K562 (cell line): ENCODE measurements at regions not wholly inside any gene's neighbourhood (a gene's known extent, or its start where the extent isn't known, plus 50 kb on each side); places are given as distances from the start of the nearest gene placed in this dataset.

Experiments used
- ATAC-seq: fragments of 200-7000 bp; cut with Tn5 transposase; 3 replicates; pipeline ENCODE4 v1.9.1; 2020; ENCODE audit warnings: moderate library complexity
- BruUV-seq: library from RNA; stranded (reverse); fragments of 400-500 nt; replicated peaks from 2 replicates; lab custom pipeline; 2021; lab: Mats Ljungman, UMichigan
- CTCF ChIA-PET: fragments of 300-600 bp; formaldehyde crosslinking; extraction: SDS; loops from one replicate; lab custom pipeline; 2021; ENCODE audit warnings: low intra/inter-chr PET ratio; lab: Yijun Ruan, JAX
- POLR2A ChIA-PET: fragments of 300-600, 350-650 bp; sonication (Branson Sonifier 250); formaldehyde crosslinking; extraction: SDS; loops from one replicate; lab custom pipeline; 2021; ENCODE audit warnings: antibody characterized with exemption, inconsistent platforms; lab: Yijun Ruan, JAX
- DNase-seq, 4 experiments: peaks; one replicate each; pipeline versions ENCODE4 v3.0.0 to v3.0.0-alpha.2; 2011 to 2018; ENCODE audit warnings: low spot score in 3 of 4, mixed read lengths in 3 of 4; ENCODE audit errors: extremely low read depth in 1 of 4
- FAIRE-seq: peaks from 2 replicates; lab custom pipeline; 2011; peaks lifted over from hg19 to GRCh38; lab: Jason Lieb, UNC
- H2AFZ ChIP-seq: 2 replicates; pipeline ENCODE4 v1.6.0; 2011; ENCODE audit warnings: low read depth, low read length, control low read depth, inconsistent platforms
- H3K27ac ChIP-seq: fragments of 200-600 bp; 3 replicates; pipeline ENCODE4 v1.8.0; 2011; ENCODE audit warnings: low read depth, mild to moderate bottlenecking, control low read depth, inconsistent platforms, low read length, moderate library complexity, mixed read lengths; ENCODE audit errors: extremely low read depth
- H3K27me3 ChIP-seq, 2 experiments: fragments of 300-600 bp in 1 of 2; 2 replicates in 1 of 2; 3 replicates in 1 of 2; pipeline versions ENCODE4 v1.6.0 to v1.8.0; 2011; ENCODE audit warnings: inconsistent platforms in 2 of 2, low read length in 2 of 2, mild to moderate bottlenecking in 1 of 2, mixed read lengths in 1 of 2, moderate library complexity in 1 of 2; ENCODE audit not compliant: control insufficient read depth in 2 of 2, insufficient read depth in 2 of 2
- H3K36me3 ChIP-seq: fragments of 300-600 bp; 3 replicates; pipeline ENCODE4 v1.8.0; 2011; ENCODE audit warnings: mild to moderate bottlenecking, low read length, inconsistent platforms; ENCODE audit not compliant: control insufficient read depth, insufficient read depth
- H3K4me1 ChIP-seq, 2 experiments: fragments of 200-600 bp in 1 of 2; replicated peaks in 1 of 2; 2 replicates in 1 of 2; 3 replicates in 1 of 2; pipeline versions ENCODE4 v1.5.1 to v1.8.0; 2011; ENCODE audit warnings: inconsistent platforms in 2 of 2, low read length in 2 of 2, mild to moderate bottlenecking in 1 of 2, mixed read lengths in 1 of 2, moderate library complexity in 1 of 2; ENCODE audit not compliant: control insufficient read depth in 2 of 2, insufficient read depth in 2 of 2
- H3K4me2 ChIP-seq: 2 replicates; pipeline ENCODE4 v1.6.1; 2011; ENCODE audit warnings: low read length, control low read depth, inconsistent platforms, mixed read lengths; ENCODE audit not compliant: insufficient read depth
- H3K4me3 ChIP-seq: fragments of 200-600 bp; sonication (generic), shearing (Covaris generic); 2 replicates; pipeline ENCODE4 v1.5.1; 2016; ENCODE audit warnings: control low read depth, inconsistent platforms
- H3K79me2 ChIP-seq: fragments of 200-600 bp; 3 replicates; pipeline ENCODE4 v1.8.0; 2011; ENCODE audit warnings: low read length, inconsistent platforms; ENCODE audit not compliant: control insufficient read depth, insufficient read depth
- H3K9ac ChIP-seq, 2 experiments: 2 replicates each; pipeline versions ENCODE4 v1.6.0 to v1.6.1; 2011; ENCODE audit warnings: low read depth in 2 of 2, low read length in 2 of 2, control low read depth in 1 of 2, inconsistent platforms in 1 of 2, mild to moderate bottlenecking in 1 of 2, mixed read lengths in 1 of 2; ENCODE audit not compliant: insufficient read depth in 1 of 2
- H3K9me1 ChIP-seq: one replicate; pipeline ENCODE4 v1.6.0; 2011; ENCODE audit warnings: inconsistent platforms, mild to moderate bottlenecking, low read length, moderate library complexity; ENCODE audit not compliant: control insufficient read depth, insufficient read depth
- H3K9me3 ChIP-seq: replicated peaks from 2 replicates; pipeline ENCODE4 v1.5.1; 2011; ENCODE audit warnings: low read depth, low read length, inconsistent platforms; ENCODE audit not compliant: control insufficient read depth, insufficient read depth
- H4K20me1 ChIP-seq: replicated peaks from 2 replicates; pipeline ENCODE4 v1.6.1; 2011; ENCODE audit warnings: low read length, inconsistent platforms, mixed read lengths; ENCODE audit not compliant: control insufficient read depth, insufficient read depth
- ARID1B ChIP-seq: fragments of 450-650 bp; IDR thresholded peaks from 2 replicates; pipeline ENCODE4 v1.6.1; 2016; ENCODE audit warnings: antibody characterized with exemption, mild to moderate bottlenecking, inconsistent platforms
- BACH1 ChIP-seq: fragments of 200-800 bp; sonication (Bioruptor generic); IDR thresholded peaks from 2 replicates; pipeline ENCODE4 v1.6.1; 2016; ENCODE audit warnings: missing genetic modification characterization, missing compliant biosample characterization
- CREM ChIP-seq: IDR thresholded peaks from 2 replicates; pipeline ENCODE4 v1.6.1; 2014; ENCODE audit warnings: antibody characterized with exemption, low read depth
- HMG20B ChIP-seq: fragments of 250-450 bp; sonication (Bioruptor Pico); IDR thresholded peaks from 2 replicates; pipeline ENCODE4 v1.5.0; 2021; ENCODE audit warnings: mild to moderate bottlenecking
- L3MBTL2 ChIP-seq: fragments of 450-650 bp; IDR thresholded peaks from 2 replicates; pipeline ENCODE4 v1.6.1; 2016; ENCODE audit warnings: mild to moderate bottlenecking, moderate library complexity
- MAFF ChIP-seq: IDR thresholded peaks from 2 replicates; pipeline ENCODE4 v1.6.1; 2012; ENCODE audit warnings: low read length, improper control_type of control experiment
- MAFG ChIP-seq: fragments of 450-650 bp; conservative IDR thresholded peaks from 2 replicates; pipeline ENCODE4 v1.6.1; 2016; ENCODE audit warnings: missing genetic modification characterization, missing compliant biosample characterization
- MAFK ChIP-seq: IDR thresholded peaks from 2 replicates; pipeline ENCODE4 v1.6.1; 2011; ENCODE audit warnings: low read length, improper control_type of control experiment
- NFE2 ChIP-seq: IDR thresholded peaks from 2 replicates; pipeline ENCODE4 v1.6.1; 2014; ENCODE audit warnings: antibody characterized with exemption, low read depth
- NFE2L1 ChIP-seq: fragments of 450-650 bp; IDR thresholded peaks from 2 replicates; pipeline ENCODE4 v1.6.1; 2016; ENCODE audit warnings: missing genetic modification characterization, low read depth, mild to moderate bottlenecking, missing compliant biosample characterization, moderate library complexity, borderline replicate concordance
- POLR2H ChIP-seq: IDR thresholded peaks from 2 replicates; pipeline ENCODE4 v1.6.1; 2016; ENCODE audit warnings: missing genetic modification characterization, low read depth, mild to moderate bottlenecking, control low read depth, missing compliant biosample characterization, moderate library complexity
- RUNX1 ChIP-seq: sonication (generic); IDR thresholded peaks from 2 replicates; pipeline ENCODE4 v1.6.1; 2016; ENCODE audit warnings: antibody characterized with exemption, low read depth
- SMAD3 ChIP-seq: fragments of 450-650 bp; formaldehyde crosslinking; conservative IDR thresholded peaks from 2 replicates; pipeline ENCODE4 v1.4.0; 2020; ENCODE audit warnings: mild to moderate bottlenecking
- ZNF316 ChIP-seq: fragments of 450-650 bp; IDR thresholded peaks from 2 replicates; pipeline ENCODE4 v1.6.1; 2016
- WGBS: fragments of 100-300 bp; shearing (Covaris generic); methylation state at CpG from one replicate; pipeline ENCODE4 v1.1.6; 2016; ENCODE audit warnings: low coverage, mixed read lengths; ENCODE audit not compliant: insufficient coverage; ENCODE audit errors: missing lambda C conversion rate; 5-methylcytosine and 5-hydroxymethylcytosine counted together
- in situ Hi-C: fragments of 300-500 bp; cut with MboI; formaldehyde crosslinking; loops from 4 replicates; pipeline ENCODE4 v1.15.0; 2018; ENCODE audit warnings: inconsistent platforms, mixed read lengths
- intact Hi-C: fragments of 100-400 bp; cut with micrococcal nuclease; formaldehyde crosslinking; loops from 2 replicates; pipeline ENCODE4 v1.14.2; 2022
- TF ChIP-seq, protein P1 (sequence below): fragments of 250-450 bp; sonication (Bioruptor Pico); IDR thresholded peaks from 2 replicates; pipeline ENCODE4 v1.5.0; 2021; ENCODE audit warnings: mild to moderate bottlenecking, borderline replicate concordance
- TF ChIP-seq, protein P2 (sequence below): fragments of 450-650 bp; conservative IDR thresholded peaks from 2 replicates; pipeline ENCODE4 v1.6.1; 2016; ENCODE audit warnings: missing genetic modification characterization, low read depth, mild to moderate bottlenecking, missing compliant biosample characterization, moderate library complexity
- TF ChIP-seq, protein P3 (sequence below): fragments of 250-450 bp; sonication (Bioruptor Pico); IDR thresholded peaks from 2 replicates; pipeline ENCODE4 v1.5.1; 2021; ENCODE audit warnings: mild to moderate bottlenecking
- TF ChIP-seq, protein P4 (sequence below): fragments of 450-650 bp; IDR thresholded peaks from 2 replicates; pipeline ENCODE4 v1.7.0; 2016; ENCODE audit warnings: borderline replicate concordance

DNA sequence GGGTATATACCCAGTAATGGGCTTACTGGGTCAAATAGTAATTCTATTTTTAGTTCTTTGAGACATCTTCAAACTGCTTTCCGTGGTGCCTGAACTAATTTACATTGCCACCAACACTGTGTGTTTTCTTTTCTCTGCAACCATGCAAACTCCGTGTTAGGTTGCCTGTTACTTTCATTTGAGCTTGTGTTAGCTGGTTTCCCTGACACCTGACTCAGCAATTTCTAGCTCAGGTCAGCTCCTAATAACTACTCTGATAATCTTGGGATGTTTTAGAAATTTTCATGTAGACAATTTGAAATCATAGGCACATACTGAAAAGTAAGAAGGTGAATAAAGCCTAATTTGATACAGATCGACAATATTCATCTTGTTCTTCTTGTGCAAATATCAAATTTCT lies 132.3 kb downstream of the ADCYAP1 start:
- Histone ChIP-seq H4K20me1 (no peaks in the 10 kb centered on the region), H2AFZ (peak overlapping the region; percentile 2; the same call in 1 of the 2 replicates), H3K27me3 (peaks cover 0 to 4% of the 10 kb centered on the region in 2 experiments; a peak in 1 of 5 replicates), H3K27ac (no peak overlapping the region; the same call in 2 of the 3 replicates), H3K36me3 (no peaks in the 10 kb centered on the region), H3K4me3 (no peak overlapping the region), H3K4me1 (no peaks in the 10 kb centered on the region; a peak in 1 of 5 replicates), H3K9ac (no peak overlapping the region), H3K4me2 (no peak overlapping the region), H3K79me2 (no peaks in the 10 kb centered on the region), H3K9me1 (no peaks in the 10 kb centered on the region), H3K9me3 (no peaks in the 10 kb centered on the region)
- POLR2A ChIA-PET = interaction anchor here (0.6 to 1.0 kb wide), 3 partner anchors 17 to 1436 kb away, joined by 3 to 4 read pairs (median 3); no protein-coding TSS in a partner anchor
- BruUV-seq = no TSS peak
- WGBS = 8% methylated on average over 3 of the region's 3 CpGs
- ATAC-seq = no peak
- FAIRE-seq = no peak
- DNase-seq = peak in 1 of 4 experiments; percentile 17
- CTCF ChIA-PET = no interaction called here
- in situ Hi-C loops (no loop called here), intact Hi-C loops (no loop called here)
- TF ChIP-seq SMAD3 (CRISPR knock-in tag) (no peak), BACH1 (tag) (peak; percentile 93), RUNX1 (no peak), MAFF (peak; percentile 99), MAFG (peak; percentile 99), CREM (no peak), HMG20B (CRISPR knock-in tag) (no peak), L3MBTL2 (0 out of 2 replicates have a peak, but pooled peaks have one; percentile 44), ARID1B (0 out of 2 replicates have a peak, but pooled peaks have one; percentile 12), POLR2H (tag) (0 out of 2 replicates have a peak, but pooled peaks have one; percentile 19), NFE2 (peak; percentile 93), MAFK (peak; percentile 100), ZNF316 (peak; percentile 99), NFE2L1 (tag) (peak; percentile 66; the same call in 1 of the 2 replicates)
- TF ChIP-seq, protein P1, sequence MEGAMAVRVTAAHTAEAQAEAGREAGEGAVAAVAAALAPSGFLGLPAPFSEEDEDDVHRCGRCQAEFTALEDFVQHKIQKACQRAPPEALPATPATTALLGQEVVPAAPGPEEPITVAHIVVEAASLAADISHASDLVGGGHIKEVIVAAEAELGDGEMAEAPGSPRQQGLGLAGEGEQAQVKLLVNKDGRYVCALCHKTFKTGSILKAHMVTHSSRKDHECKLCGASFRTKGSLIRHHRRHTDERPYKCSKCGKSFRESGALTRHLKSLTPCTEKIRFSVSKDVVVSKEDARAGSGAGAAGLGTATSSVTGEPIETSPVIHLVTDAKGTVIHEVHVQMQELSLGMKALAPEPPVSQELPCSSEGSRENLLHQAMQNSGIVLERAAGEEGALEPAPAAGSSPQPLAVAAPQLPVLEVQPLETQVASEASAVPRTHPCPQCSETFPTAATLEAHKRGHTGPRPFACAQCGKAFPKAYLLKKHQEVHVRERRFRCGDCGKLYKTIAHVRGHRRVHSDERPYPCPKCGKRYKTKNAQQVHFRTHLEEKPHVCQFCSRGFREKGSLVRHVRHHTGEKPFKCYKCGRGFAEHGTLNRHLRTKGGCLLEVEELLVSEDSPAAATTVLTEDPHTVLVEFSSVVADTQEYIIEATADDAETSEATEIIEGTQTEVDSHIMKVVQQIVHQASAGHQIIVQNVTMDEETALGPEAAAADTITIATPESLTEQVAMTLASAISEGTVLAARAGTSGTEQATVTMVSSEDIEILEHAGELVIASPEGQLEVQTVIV (CRISPR knock-in tag) = no peak
- TF ChIP-seq, protein P2, sequence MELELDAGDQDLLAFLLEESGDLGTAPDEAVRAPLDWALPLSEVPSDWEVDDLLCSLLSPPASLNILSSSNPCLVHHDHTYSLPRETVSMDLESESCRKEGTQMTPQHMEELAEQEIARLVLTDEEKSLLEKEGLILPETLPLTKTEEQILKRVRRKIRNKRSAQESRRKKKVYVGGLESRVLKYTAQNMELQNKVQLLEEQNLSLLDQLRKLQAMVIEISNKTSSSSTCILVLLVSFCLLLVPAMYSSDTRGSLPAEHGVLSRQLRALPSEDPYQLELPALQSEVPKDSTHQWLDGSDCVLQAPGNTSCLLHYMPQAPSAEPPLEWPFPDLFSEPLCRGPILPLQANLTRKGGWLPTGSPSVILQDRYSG = 0 out of 2 replicates have a peak, but pooled peaks have one; percentile 35
- TF ChIP-seq, protein P3, sequence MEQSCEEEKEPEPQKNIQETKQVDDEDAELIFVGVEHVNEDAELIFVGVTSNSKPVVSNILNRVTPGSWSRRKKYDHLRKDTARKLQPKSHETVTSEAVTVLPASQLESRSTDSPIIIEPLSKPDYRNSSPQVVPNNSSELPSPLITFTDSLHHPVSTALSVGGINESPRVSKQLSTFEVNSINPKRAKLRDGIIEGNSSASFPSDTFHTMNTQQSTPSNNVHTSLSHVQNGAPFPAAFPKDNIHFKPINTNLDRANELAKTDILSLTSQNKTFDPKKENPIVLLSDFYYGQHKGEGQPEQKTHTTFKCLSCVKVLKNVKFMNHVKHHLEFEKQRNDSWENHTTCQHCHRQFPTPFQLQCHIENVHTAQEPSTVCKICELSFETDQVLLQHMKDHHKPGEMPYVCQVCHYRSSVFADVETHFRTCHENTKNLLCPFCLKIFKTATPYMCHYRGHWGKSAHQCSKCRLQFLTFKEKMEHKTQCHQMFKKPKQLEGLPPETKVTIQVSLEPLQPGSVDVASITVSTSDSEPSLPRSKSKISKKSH = no peak
- TF ChIP-seq, protein P4, sequence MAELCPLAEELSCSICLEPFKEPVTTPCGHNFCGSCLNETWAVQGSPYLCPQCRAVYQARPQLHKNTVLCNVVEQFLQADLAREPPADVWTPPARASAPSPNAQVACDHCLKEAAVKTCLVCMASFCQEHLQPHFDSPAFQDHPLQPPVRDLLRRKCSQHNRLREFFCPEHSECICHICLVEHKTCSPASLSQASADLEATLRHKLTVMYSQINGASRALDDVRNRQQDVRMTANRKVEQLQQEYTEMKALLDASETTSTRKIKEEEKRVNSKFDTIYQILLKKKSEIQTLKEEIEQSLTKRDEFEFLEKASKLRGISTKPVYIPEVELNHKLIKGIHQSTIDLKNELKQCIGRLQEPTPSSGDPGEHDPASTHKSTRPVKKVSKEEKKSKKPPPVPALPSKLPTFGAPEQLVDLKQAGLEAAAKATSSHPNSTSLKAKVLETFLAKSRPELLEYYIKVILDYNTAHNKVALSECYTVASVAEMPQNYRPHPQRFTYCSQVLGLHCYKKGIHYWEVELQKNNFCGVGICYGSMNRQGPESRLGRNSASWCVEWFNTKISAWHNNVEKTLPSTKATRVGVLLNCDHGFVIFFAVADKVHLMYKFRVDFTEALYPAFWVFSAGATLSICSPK = no peak
